Thymus (tissue), 11 donors: ENCODE measurements at regions not wholly inside any gene's neighbourhood (a gene's known extent, or its start where the extent isn't known, plus 50 kb on each side); places are given as distances from the start of the nearest gene placed in this dataset.

Experiments used
- DNase-seq, 9 donors: peaks; one replicate each; pipeline ENCODE4 v3.0.0-alpha.2; 2013; ENCODE audit warnings: low spot score in 9 of 9, low read depth in 6 of 9, missing footprints in 1 of 9
- H3K27ac ChIP-seq, 2 donors: one replicate each; pipeline ENCODE4 v1.5.1; 2013; ENCODE audit warnings: control low read depth in 1 of 2, low read depth in 1 of 2, low read length in 1 of 2, mild to moderate bottlenecking in 1 of 2, moderate library complexity in 1 of 2
- H3K27me3 ChIP-seq, 2 donors: one replicate each; pipeline ENCODE4 v1.5.1; 2013; ENCODE audit warnings: low read length in 1 of 2; ENCODE audit not compliant: control insufficient read depth in 2 of 2, insufficient read depth in 1 of 2
- H3K36me3 ChIP-seq, 2 donors: one replicate each; pipeline ENCODE4 v1.5.1; 2013; ENCODE audit warnings: low read length in 1 of 2, mild to moderate bottlenecking in 1 of 2, moderate library complexity in 1 of 2; ENCODE audit not compliant: control insufficient read depth in 2 of 2, insufficient read depth in 2 of 2
- H3K4me1 ChIP-seq, 2 donors: one replicate each; pipeline ENCODE4 v1.5.1; 2013; ENCODE audit warnings: low read length in 2 of 2; ENCODE audit not compliant: control insufficient read depth in 2 of 2, insufficient read depth in 2 of 2
- H3K4me3 ChIP-seq, 2 donors: one replicate each; pipeline ENCODE4 v1.5.1; 2013; ENCODE audit warnings: low read length in 2 of 2, control low read depth in 1 of 2, mild to moderate bottlenecking in 1 of 2
- H3K9me3 ChIP-seq, 2 donors: one replicate each; pipeline ENCODE4 v1.5.1; 2013; ENCODE audit warnings: low read length in 1 of 2, mild to moderate bottlenecking in 1 of 2; ENCODE audit not compliant: control insufficient read depth in 2 of 2, insufficient read depth in 1 of 2
- WGBS: extraction: QIAGEN DNeasy Blood & Tissue Kit; methylation state at CpG from one replicate; pipeline ENCODE4 v1.1.7; 2013; 5-methylcytosine and 5-hydroxymethylcytosine counted together
- donor health status: healthy.

GRCh38 chr15:25051399-25052154 lies 96.8 kb downstream of the SNRPN start:
- WGBS = 93% methylated on average over 13 of the region's 13 CpGs
- no peak for DNase-seq
- Histone ChIP-seq H3K27me3 (no peaks in the 10 kb centered on the region), H3K36me3 (peaks cover 4 to 49% of the 10 kb centered on the region in 2 donors), H3K4me1 (no peaks in the 10 kb centered on the region), H3K9me3 (peaks cover 44 to 70% of the 10 kb centered on the region in 2 donors), H3K27ac (no peak overlapping the region), H3K4me3 (no peak overlapping the region)

GRCh38 chr15:25052191-25052999 lies 97.6 kb downstream of the SNRPN start:
- Histone ChIP-seq H3K36me3 (peaks cover 4 to 55% of the 10 kb centered on the region in 2 donors), H3K27me3 (no peaks in the 10 kb centered on the region), H3K27ac (no peak overlapping the region), H3K4me3 (no peak overlapping the region), H3K4me1 (no peaks in the 10 kb centered on the region), H3K9me3 (peaks cover 45 to 78% of the 10 kb centered on the region in 2 donors)
- WGBS = 94% methylated on average over 14 of the region's 14 CpGs
- no peak for DNase-seq

- no peak overlapping the region for H3K4me3 ChIP-seq
- peaks cover 4 to 56% of the 10 kb centered on the region in 2 donors for H3K36me3 ChIP-seq
- no peak overlapping the region for H3K27ac ChIP-seq
- no peaks in the 10 kb centered on the region for H3K4me1 ChIP-seq
- no peaks in the 10 kb centered on the region for H3K27me3 ChIP-seq
- DNase-seq = no peak
- 95% methylated on average over 20 of the region's 20 CpGs for WGBS
- H3K9me3 ChIP-seq = peaks cover 45 to 84% of the 10 kb centered on the region in 2 donors
Observed at GRCh38 chr15:25053000-25053815, 98.4 kb downstream of the SNRPN start.

GRCh38 chr15:25054329-25054728 lies 99.5 kb downstream of the SNRPN start:
- no peaks in the 10 kb centered on the region for H3K4me1 ChIP-seq
- no peak for DNase-seq
- H3K4me3 ChIP-seq = no peak overlapping the region
- no peak overlapping the region for H3K27ac ChIP-seq
- no peaks in the 10 kb centered on the region for H3K27me3 ChIP-seq
- WGBS = 97% methylated on average over 8 of the region's 8 CpGs
- peaks cover 55 to 92% of the 10 kb centered on the region in 2 donors for H3K9me3 ChIP-seq
- H3K36me3 ChIP-seq = peaks cover 8 to 67% of the 10 kb centered on the region in 2 donors

GRCh38 chr15:25054943-25055342 lies 100.2 kb downstream of the SNRPN start:
- no peak overlapping the region for H3K27ac ChIP-seq
- 96% methylated on average over 9 of the region's 9 CpGs for WGBS
- DNase-seq = no peak
- no peaks in the 10 kb centered on the region for H3K4me1 ChIP-seq
- peaks cover 8 to 73% of the 10 kb centered on the region in 2 donors for H3K36me3 ChIP-seq
- peaks cover 60 to 97% of the 10 kb centered on the region in 2 donors for H3K9me3 ChIP-seq
- no peak overlapping the region for H3K4me3 ChIP-seq
- no peaks in the 10 kb centered on the region for H3K27me3 ChIP-seq

GRCh38 chr15:25055356-25056068 lies 100.7 kb downstream of the SNRPN start:
- no peak overlapping the region for H3K4me3 ChIP-seq
- peaks cover 8 to 73% of the 10 kb centered on the region in 2 donors for H3K36me3 ChIP-seq
- no peaks in the 10 kb centered on the region for H3K27me3 ChIP-seq
- WGBS = 93% methylated on average over 9 of the region's 9 CpGs
- no peaks in the 10 kb centered on the region for H3K4me1 ChIP-seq
- H3K9me3 ChIP-seq = peaks cover 60 to 97% of the 10 kb centered on the region in 2 donors
- no peak for DNase-seq
- no peak overlapping the region for H3K27ac ChIP-seq

GRCh38 chr15:25056484-25057425 lies 102.0 kb downstream of the SNRPN start:
- no peak overlapping the region for H3K27ac ChIP-seq
- peaks cover 8 to 73% of the 10 kb centered on the region in 2 donors for H3K36me3 ChIP-seq
- 90% methylated on average over 20 of the region's 20 CpGs for WGBS
- no peak overlapping the region for H3K4me3 ChIP-seq
- DNase-seq = no peak
- no peaks in the 10 kb centered on the region for H3K27me3 ChIP-seq
- no peaks in the 10 kb centered on the region for H3K4me1 ChIP-seq
- H3K9me3 ChIP-seq = peaks cover 61 to 97% of the 10 kb centered on the region in 2 donors

- Histone ChIP-seq H3K4me3 (no peak overlapping the region), H3K4me1 (no peaks in the 10 kb centered on the region), H3K9me3 (peaks cover 64 to 97% of the 10 kb centered on the region in 2 donors), H3K36me3 (peaks cover 10 to 79% of the 10 kb centered on the region in 2 donors), H3K27ac (no peak overlapping the region), H3K27me3 (no peaks in the 10 kb centered on the region)
- 95% methylated on average over 7 of the region's 7 CpGs for WGBS
- no peak for DNase-seq
Observed at GRCh38 chr15:25057574-25057973, 102.8 kb downstream of the SNRPN start.
